ENCODE measurements at regions not wholly inside any gene's neighbourhood (a gene's known extent, or its start where the extent isn't known, plus 50 kb on each side); places are given as distances from the start of the nearest gene placed in this dataset.

GRCh38 chr3:1892459-1892858 is 206.2 kb upstream of the CNTN4 start:
- DNase-seq (ENCODE audit: missing footprints) (no peak), ATAC-seq (no peak)
- intact Hi-C loops (cut with DNase I) = no loop called here

GRCh38 chr3:1902416-1902815 is 196.2 kb upstream of the CNTN4 start:
- DNase-seq (ENCODE audit: missing footprints) (no peak), ATAC-seq (no peak)
- intact Hi-C loops (cut with DNase I) = no loop called here

GRCh38 chr3:1903111-1903510 is 195.6 kb upstream of the CNTN4 start:
- DNase-seq (ENCODE audit: missing footprints) (no peak), ATAC-seq (no peak)
- intact Hi-C loops (cut with DNase I) = no loop called here

- intact Hi-C loops (cut with DNase I) = no loop called here
- ATAC-seq (no peak), DNase-seq (ENCODE audit: missing footprints) (no peak)
These were observed 190.8 kb upstream of the CNTN4 start for GRCh38 chr3:1907911-1908310.

GRCh38 chr3:1908651-1909445 is 189.8 kb upstream of the CNTN4 start:
- DNase-seq (ENCODE audit: missing footprints) (no peak), ATAC-seq (no peak)
- intact Hi-C loops (cut with DNase I) = no loop called here

GRCh38 chr3:1910322-1910721 is 188.3 kb upstream of the CNTN4 start:
- intact Hi-C loops (cut with DNase I) = no loop called here
- no peak for ATAC-seq
- DNase-seq (ENCODE audit: missing footprints) = no peak

- DNase-seq (ENCODE audit: missing footprints) = no peak
- no peak for ATAC-seq
- intact Hi-C loops (cut with DNase I) = no loop called here
These were observed 168.8 kb upstream of the CNTN4 start for GRCh38 chr3:1929788-1930414.

- DNase-seq (ENCODE audit: missing footprints) = no peak
- ATAC-seq = no peak
- intact Hi-C loops (cut with DNase I) = no loop called here
These were observed 159.7 kb upstream of the CNTN4 start for GRCh38 chr3:1938975-1939374.

GRCh38 chr3:1942781-1943180 is 155.9 kb upstream of the CNTN4 start:
- ATAC-seq (no peak), DNase-seq (ENCODE audit: missing footprints) (no peak)
- intact Hi-C loops (cut with DNase I) = no loop called here

- ATAC-seq (no peak), DNase-seq (ENCODE audit: missing footprints) (no peak)
- intact Hi-C loops (cut with DNase I) = no loop called here
These were observed 155.1 kb upstream of the CNTN4 start for GRCh38 chr3:1943395-1944118.

- ATAC-seq = no peak
- DNase-seq (ENCODE audit: missing footprints) = no peak
- intact Hi-C loops (cut with DNase I) = no loop called here
These were observed 153.0 kb upstream of the CNTN4 start for GRCh38 chr3:1945698-1946097.

GRCh38 chr3:1953536-1953935 is 145.1 kb upstream of the CNTN4 start:
- no peak for ATAC-seq
- DNase-seq (ENCODE audit: missing footprints) = no peak
- intact Hi-C loops (cut with DNase I) = no loop called here

GRCh38 chr3:1954632-1955031 is 144.0 kb upstream of the CNTN4 start:
- intact Hi-C loops (cut with DNase I) = no loop called here
- no peak for ATAC-seq

GRCh38 chr3:1955170-1955569 is 143.5 kb upstream of the CNTN4 start:
- intact Hi-C loops (cut with DNase I) = no loop called here
- ATAC-seq (no peak), DNase-seq (ENCODE audit: missing footprints) (no peak)

More at GRCh38 chr3:1954632-1955031, 144.0 kb upstream of the CNTN4 start:
- no peak for DNase-seq (ENCODE audit: missing footprints)

GRCh38 chr3:1955750-1956149 is 142.9 kb upstream of the CNTN4 start:
- ATAC-seq = no peak
- intact Hi-C loops (cut with DNase I) = no loop called here
- DNase-seq (ENCODE audit: missing footprints) = no peak

GRCh38 chr3:1960506-1960905 is 138.2 kb upstream of the CNTN4 start:
- ATAC-seq (no peak), DNase-seq (ENCODE audit: missing footprints) (no peak)
- intact Hi-C loops (cut with DNase I) = no loop called here

- DNase-seq (ENCODE audit: missing footprints) (no peak), ATAC-seq (no peak)
- intact Hi-C loops (cut with DNase I) = no loop called here
These were observed 136.1 kb upstream of the CNTN4 start for GRCh38 chr3:1962396-1963088.

- no peak for DNase-seq (ENCODE audit: missing footprints)
- ATAC-seq = no peak
- intact Hi-C loops (cut with DNase I) = no loop called here
These were observed 134.8 kb upstream of the CNTN4 start for GRCh38 chr3:1963896-1964295.

- no peak for DNase-seq (ENCODE audit: missing footprints)
- no peak for ATAC-seq
- intact Hi-C loops (cut with DNase I) = no loop called here
These were observed 131.1 kb upstream of the CNTN4 start for GRCh38 chr3:1967525-1967924.

All from Right ventricle myocardium inferior (tissue), 1 donor.